TTC549 (cell line): ENCODE measurements at regions not wholly inside any gene's neighbourhood (a gene's known extent, or its start where the extent isn't known, plus 50 kb on each side); places are given as distances from the start of the nearest gene placed in this dataset.
"Not testable (repeated sequence)": the region's sequence is repeated elsewhere in the genome, so short reads cannot be mapped to it uniquely, and the experiment has no call there.

Experiments
- FAIRE-seq: peaks from 2 replicates; lab custom pipeline; 2012; peaks lifted over from hg19 to GRCh38; lab: Jason Lieb, UNC

- FAIRE-seq, result no peak
Observed at GRCh38 chr4:103853146-103853545, 133.4 kb upstream of the TACR3 start.

- FAIRE-seq, result no peak
Observed at GRCh38 chr4:103845075-103845474, 125.3 kb upstream of the TACR3 start.

- no peak for FAIRE-seq
Observed at GRCh38 chr4:103842637-103843239, 123.0 kb upstream of the TACR3 start.

GRCh38 chr4:103842076-103842475 is 122.3 kb upstream of the TACR3 start:
- FAIRE-seq, result no peak

GRCh38 chr4:103810308-103810707 is 90.5 kb upstream of the TACR3 start:
- not testable (repeated sequence) for FAIRE-seq

- no peak for FAIRE-seq
Observed at GRCh38 chr4:103802766-103803165, 83.0 kb upstream of the TACR3 start.

GRCh38 chr4:103787057-103787456 is 67.3 kb upstream of the TACR3 start:
- no peak for FAIRE-seq

- no peak for FAIRE-seq
Observed at GRCh38 chr4:103786593-103786992, 66.8 kb upstream of the TACR3 start.

GRCh38 chr4:103786014-103786413 is 66.2 kb upstream of the TACR3 start:
- FAIRE-seq, result no peak

- no peak for FAIRE-seq
Observed at GRCh38 chr4:103778221-103778620, 58.4 kb upstream of the TACR3 start.

- FAIRE-seq, result no peak
Observed at GRCh38 chr4:103774326-103774825, 54.6 kb upstream of the TACR3 start.

- FAIRE-seq, result no peak
Observed at GRCh38 chr4:103773691-103774231, 54.0 kb upstream of the TACR3 start.
